NB4 (cell line): ENCODE measurements at regions not wholly inside any gene's neighbourhood (a gene's known extent, or its start where the extent isn't known, plus 50 kb on each side); places are given as distances from the start of the nearest gene placed in this dataset.

Experiments used
- MYC ChIP-seq: IDR thresholded peaks from 2 replicates; pipeline ENCODE4 v1.6.1; 2011; ENCODE audit warnings: low read depth, low read length
- POLR2A ChIP-seq: IDR thresholded peaks from 2 replicates; pipeline ENCODE4 v1.6.1; 2011; ENCODE audit warnings: mild to moderate bottlenecking; ENCODE audit not compliant: insufficient read length; ENCODE audit errors: extremely low read depth
- TF ChIP-seq, protein P1 (sequence below): IDR thresholded peaks from one replicate; pipeline ENCODE4 v1.5.1; 2012; ENCODE audit warnings: low read depth, low read length
- TF ChIP-seq, protein P2 (sequence below): IDR thresholded peaks from 2 replicates; pipeline ENCODE4 v1.6.1; 2011; ENCODE audit warnings: low read depth, low read length

- TF ChIP-seq POLR2A, result no peak
- TF ChIP-seq, protein P1, sequence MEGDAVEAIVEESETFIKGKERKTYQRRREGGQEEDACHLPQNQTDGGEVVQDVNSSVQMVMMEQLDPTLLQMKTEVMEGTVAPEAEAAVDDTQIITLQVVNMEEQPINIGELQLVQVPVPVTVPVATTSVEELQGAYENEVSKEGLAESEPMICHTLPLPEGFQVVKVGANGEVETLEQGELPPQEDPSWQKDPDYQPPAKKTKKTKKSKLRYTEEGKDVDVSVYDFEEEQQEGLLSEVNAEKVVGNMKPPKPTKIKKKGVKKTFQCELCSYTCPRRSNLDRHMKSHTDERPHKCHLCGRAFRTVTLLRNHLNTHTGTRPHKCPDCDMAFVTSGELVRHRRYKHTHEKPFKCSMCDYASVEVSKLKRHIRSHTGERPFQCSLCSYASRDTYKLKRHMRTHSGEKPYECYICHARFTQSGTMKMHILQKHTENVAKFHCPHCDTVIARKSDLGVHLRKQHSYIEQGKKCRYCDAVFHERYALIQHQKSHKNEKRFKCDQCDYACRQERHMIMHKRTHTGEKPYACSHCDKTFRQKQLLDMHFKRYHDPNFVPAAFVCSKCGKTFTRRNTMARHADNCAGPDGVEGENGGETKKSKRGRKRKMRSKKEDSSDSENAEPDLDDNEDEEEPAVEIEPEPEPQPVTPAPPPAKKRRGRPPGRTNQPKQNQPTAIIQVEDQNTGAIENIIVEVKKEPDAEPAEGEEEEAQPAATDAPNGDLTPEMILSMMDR, result no peak
- no peak for TF ChIP-seq MYC
- TF ChIP-seq, protein P2, sequence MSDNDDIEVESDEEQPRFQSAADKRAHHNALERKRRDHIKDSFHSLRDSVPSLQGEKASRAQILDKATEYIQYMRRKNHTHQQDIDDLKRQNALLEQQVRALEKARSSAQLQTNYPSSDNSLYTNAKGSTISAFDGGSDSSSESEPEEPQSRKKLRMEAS, result no peak
Measured at GRCh38 chr5:118561971-118562370, 426.4 kb downstream of the DTWD2 start.
